HepG2 (cell line): ENCODE measurements at regions not wholly inside any gene's neighbourhood (a gene's known extent, or its start where the extent isn't known, plus 50 kb on each side); places are given as distances from the start of the nearest gene placed in this dataset.

ENCODE experiments used
- ATAC-seq: fragments of 200-7000 bp; cut with Tn5 transposase; 3 replicates; pipeline ENCODE4 v1.9.1; 2020; ENCODE audit warnings: mild to moderate bottlenecking, moderate library complexity
- BruUV-seq: library from RNA; stranded (reverse); fragments of 400-500 nt; replicated peaks from 2 replicates; lab custom pipeline; 2021; lab: Mats Ljungman, UMichigan
- CTCF ChIA-PET: fragments of 300-600 bp; formaldehyde crosslinking; extraction: SDS; loops from one replicate; lab custom pipeline; 2021; ENCODE audit warnings: low total read pairs, inconsistent platforms, low intra/inter-chr PET ratio; lab: Yijun Ruan, JAX
- POLR2A ChIA-PET: fragments of 350-600 bp; sonication (Branson Sonifier 250); formaldehyde crosslinking; loops from one replicate; lab custom pipeline; 2020; ENCODE audit warnings: antibody characterized with exemption, inconsistent platforms; lab: Yijun Ruan, JAX
- DNase-seq: peaks from one replicate; pipeline ENCODE4 v3.0.0-alpha.2; 2015; ENCODE audit warnings: low spot score
- FAIRE-seq: peaks from 3 replicates; lab custom pipeline; 2011; peaks lifted over from hg19 to GRCh38; lab: Jason Lieb, UNC
- H2AFZ ChIP-seq: one replicate; pipeline ENCODE4 v1.6.1; 2011; ENCODE audit warnings: low read length, inconsistent platforms
- H3K27ac ChIP-seq: fragments of 300-600 bp; 3 replicates; pipeline ENCODE4 v1.8.0; 2011; ENCODE audit warnings: mixed run types, mild to moderate bottlenecking, mixed read lengths, low read length, inconsistent platforms; ENCODE audit not compliant: insufficient read depth; ENCODE audit errors: extremely low read length
- H3K27me3 ChIP-seq, 2 experiments: fragments of 200-600 bp in 1 of 2; 2 replicates in 1 of 2; 3 replicates in 1 of 2; pipeline versions ENCODE4 v1.6.0 to v1.8.0; 2011; ENCODE audit warnings: low read length in 2 of 2, mild to moderate bottlenecking in 2 of 2, moderate library complexity in 2 of 2, inconsistent platforms in 1 of 2; ENCODE audit not compliant: insufficient read depth in 2 of 2, control insufficient read depth in 1 of 2
- H3K36me3 ChIP-seq, 2 experiments: fragments of 200-600 bp in 1 of 2; replicated peaks in 1 of 2; 2 replicates in 1 of 2; 3 replicates in 1 of 2; pipeline versions ENCODE4 v1.5.1 to v1.8.0; 2011; ENCODE audit warnings: low read length in 2 of 2, inconsistent platforms in 1 of 2; ENCODE audit not compliant: insufficient read depth in 2 of 2, control insufficient read depth in 1 of 2
- H3K4me1 ChIP-seq: 2 replicates; pipeline ENCODE4 v1.5.1; 2012; ENCODE audit warnings: low read length, inconsistent platforms; ENCODE audit not compliant: insufficient read depth
- H3K4me2 ChIP-seq: 2 replicates; pipeline ENCODE4 v1.6.0; 2011; ENCODE audit warnings: low read depth, low read length, inconsistent platforms
- H3K4me3 ChIP-seq, 3 experiments: fragments of 200-600 bp in 1 of 3; sonication (generic), shearing (Covaris generic) in 1 of 3; replicated peaks in 1 of 3; 2 replicates each; pipeline ENCODE4 v1.5.1; 2011 to 2016; ENCODE audit warnings: low read length in 3 of 3, inconsistent platforms in 2 of 3, low read depth in 2 of 3, mild to moderate bottlenecking in 2 of 3, control low read depth in 1 of 3, mixed read lengths in 1 of 3; ENCODE audit not compliant: insufficient read depth in 1 of 3
- H3K79me2 ChIP-seq: one replicate; pipeline ENCODE4 v1.6.1; 2011; ENCODE audit warnings: low read length, inconsistent platforms; ENCODE audit not compliant: insufficient read depth
- H3K9ac ChIP-seq: 2 replicates; pipeline ENCODE4 v1.6.0; 2011; ENCODE audit warnings: mild to moderate bottlenecking, low read depth, low read length, inconsistent platforms; ENCODE audit not compliant: insufficient read depth
- H3K9me3 ChIP-seq: 2 replicates; pipeline ENCODE4 v1.5.1; 2012; ENCODE audit warnings: mild to moderate bottlenecking, low read length
- H4K20me1 ChIP-seq: 2 replicates; pipeline ENCODE4 v1.6.0; 2011; ENCODE audit warnings: inconsistent platforms, mild to moderate bottlenecking, low read length, moderate library complexity; ENCODE audit not compliant: insufficient read depth
- AHR ChIP-seq: IDR thresholded peaks from 2 replicates; pipeline ENCODE4 v1.6.1; 2018; ENCODE audit warnings: missing genetic modification reagents, missing compliant biosample characterization
- ARNT2 ChIP-seq: sonication (generic); formaldehyde crosslinking; IDR thresholded peaks from 2 replicates; pipeline ENCODE4 v1.8.0; 2022; ENCODE audit warnings: mild to moderate bottlenecking, low read depth, missing genetic modification reagents, moderate library complexity
- HOXA3 ChIP-seq: sonication (generic); formaldehyde crosslinking; IDR thresholded peaks from 2 replicates; pipeline ENCODE4 v1.5.0; 2020; ENCODE audit warnings: missing genetic modification reagents
- PCBP1 ChIP-seq: fragments of 200-400 bp; formaldehyde crosslinking; IDR thresholded peaks from 2 replicates; pipeline ENCODE4 v1.6.1; 2017; ENCODE audit warnings: mild to moderate bottlenecking, low read depth, low read length, borderline replicate concordance
- SALL2 ChIP-seq: sonication (generic); formaldehyde crosslinking; IDR thresholded peaks from 2 replicates; pipeline ENCODE4 v1.8.1; 2023; ENCODE audit warnings: mild to moderate bottlenecking, missing genetic modification reagents, inconsistent platforms
- SRF ChIP-seq: IDR thresholded peaks from 2 replicates; pipeline ENCODE4 v1.6.1; 2011; ENCODE audit warnings: mild to moderate bottlenecking, low read depth, low read length, moderate library complexity
- ZNF138 ChIP-seq: sonication (generic); formaldehyde crosslinking; IDR thresholded peaks from 2 replicates; pipeline ENCODE4 v1.5.0; 2020; ENCODE audit warnings: mild to moderate bottlenecking, low read depth, missing genetic modification reagents
- ZNF260 ChIP-seq: sonication (generic); formaldehyde crosslinking; IDR thresholded peaks from 2 replicates; pipeline ENCODE4 v1.4.0; 2020; ENCODE audit warnings: missing genetic modification reagents, low read depth, mild to moderate bottlenecking, borderline replicate concordance
- ZNF720 ChIP-seq: sonication (generic); formaldehyde crosslinking; IDR thresholded peaks from 2 replicates; pipeline ENCODE4 v1.4.0; 2020; ENCODE audit warnings: missing genetic modification reagents
- ZNF879 ChIP-seq: sonication (generic); formaldehyde crosslinking; IDR thresholded peaks from 2 replicates; pipeline ENCODE4 v1.8.1; 2023; ENCODE audit warnings: missing genetic modification reagents
- in situ Hi-C: cut with HindIII; loops from 2 replicates; pipeline ENCODE4 v1.10.0; 2017; ENCODE audit warnings: low pct_unique_long_range_greater_than_20kb; ENCODE audit not compliant: extremely low pct_ligation_motif_present
- intact Hi-C: fragments of 100-400 bp; cut with micrococcal nuclease; formaldehyde crosslinking; loops from one replicate; pipeline ENCODE4 v1.10.0; 2022; ENCODE audit not compliant: unreplicated experiment
- TF ChIP-seq, protein P1 (sequence below): sonication (generic); formaldehyde crosslinking; IDR thresholded peaks from 2 replicates; pipeline ENCODE4 v1.4.0; 2020; ENCODE audit warnings: missing genetic modification reagents
- TF ChIP-seq, protein P2 (sequence below): sonication (generic); formaldehyde crosslinking; conservative IDR thresholded peaks from 2 replicates; pipeline ENCODE4 v1.8.1; 2023; ENCODE audit warnings: missing genetic modification reagents

DNA sequence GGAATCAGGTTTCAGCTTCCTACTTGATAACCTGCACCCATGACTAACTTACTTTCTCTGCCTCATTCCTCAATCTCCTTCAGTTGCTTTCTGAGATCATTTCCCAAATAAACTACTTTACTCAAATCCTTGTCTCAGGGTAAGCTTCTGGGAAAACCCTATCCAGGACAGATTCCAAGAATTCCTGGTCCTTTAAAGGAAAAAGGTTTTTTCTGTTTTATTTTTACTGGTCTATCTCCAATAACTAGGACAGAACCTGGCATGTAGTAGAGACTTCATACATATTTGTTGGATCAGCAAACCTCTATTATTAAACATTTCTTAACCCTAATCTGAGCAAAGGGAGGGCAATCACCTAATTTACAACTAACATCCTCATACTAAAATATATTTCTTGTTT lies 910.5 kb upstream of the CHORDC1 start:
- DNase-seq (no peak), ATAC-seq (no peak), FAIRE-seq (no peak)
- in situ Hi-C loops, result no loop called here
- H3K79me2 ChIP-seq, result no peaks in the 10 kb centered on the region
- no peak overlapping the region for H3K4me3 ChIP-seq
- H2AFZ ChIP-seq, result no peak overlapping the region
- H3K36me3 ChIP-seq, result no peaks in the 10 kb centered on the region
- no peak for TF ChIP-seq ZNF260
- no peak for TF ChIP-seq ZNF138 (CRISPR knock-in tag)
- no peak for TF ChIP-seq ZNF720 (CRISPR knock-in tag)
- TF ChIP-seq ZNF879 (CRISPR knock-in tag), result no peak
- TF ChIP-seq SRF, result no peak
- TF ChIP-seq, protein P1, sequence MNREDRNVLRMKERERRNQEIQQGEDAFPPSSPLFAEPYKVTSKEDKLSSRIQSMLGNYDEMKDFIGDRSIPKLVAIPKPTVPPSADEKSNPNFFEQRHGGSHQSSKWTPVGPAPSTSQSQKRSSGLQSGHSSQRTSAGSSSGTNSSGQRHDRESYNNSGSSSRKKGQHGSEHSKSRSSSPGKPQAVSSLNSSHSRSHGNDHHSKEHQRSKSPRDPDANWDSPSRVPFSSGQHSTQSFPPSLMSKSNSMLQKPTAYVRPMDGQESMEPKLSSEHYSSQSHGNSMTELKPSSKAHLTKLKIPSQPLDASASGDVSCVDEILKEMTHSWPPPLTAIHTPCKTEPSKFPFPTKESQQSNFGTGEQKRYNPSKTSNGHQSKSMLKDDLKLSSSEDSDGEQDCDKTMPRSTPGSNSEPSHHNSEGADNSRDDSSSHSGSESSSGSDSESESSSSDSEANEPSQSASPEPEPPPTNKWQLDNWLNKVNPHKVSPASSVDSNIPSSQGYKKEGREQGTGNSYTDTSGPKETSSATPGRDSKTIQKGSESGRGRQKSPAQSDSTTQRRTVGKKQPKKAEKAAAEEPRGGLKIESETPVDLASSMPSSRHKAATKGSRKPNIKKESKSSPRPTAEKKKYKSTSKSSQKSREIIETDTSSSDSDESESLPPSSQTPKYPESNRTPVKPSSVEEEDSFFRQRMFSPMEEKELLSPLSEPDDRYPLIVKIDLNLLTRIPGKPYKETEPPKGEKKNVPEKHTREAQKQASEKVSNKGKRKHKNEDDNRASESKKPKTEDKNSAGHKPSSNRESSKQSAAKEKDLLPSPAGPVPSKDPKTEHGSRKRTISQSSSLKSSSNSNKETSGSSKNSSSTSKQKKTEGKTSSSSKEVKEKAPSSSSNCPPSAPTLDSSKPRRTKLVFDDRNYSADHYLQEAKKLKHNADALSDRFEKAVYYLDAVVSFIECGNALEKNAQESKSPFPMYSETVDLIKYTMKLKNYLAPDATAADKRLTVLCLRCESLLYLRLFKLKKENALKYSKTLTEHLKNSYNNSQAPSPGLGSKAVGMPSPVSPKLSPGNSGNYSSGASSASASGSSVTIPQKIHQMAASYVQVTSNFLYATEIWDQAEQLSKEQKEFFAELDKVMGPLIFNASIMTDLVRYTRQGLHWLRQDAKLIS (CRISPR knock-in tag), result no peak
- no peak for TF ChIP-seq AHR (CRISPR knock-in tag)
- no peak for TF ChIP-seq PCBP1
- TF ChIP-seq HOXA3, result no peak
- TF ChIP-seq ARNT2 (CRISPR knock-in tag), result no peak
- no peak for TF ChIP-seq SALL2 (CRISPR knock-in tag)
- TF ChIP-seq, protein P2, sequence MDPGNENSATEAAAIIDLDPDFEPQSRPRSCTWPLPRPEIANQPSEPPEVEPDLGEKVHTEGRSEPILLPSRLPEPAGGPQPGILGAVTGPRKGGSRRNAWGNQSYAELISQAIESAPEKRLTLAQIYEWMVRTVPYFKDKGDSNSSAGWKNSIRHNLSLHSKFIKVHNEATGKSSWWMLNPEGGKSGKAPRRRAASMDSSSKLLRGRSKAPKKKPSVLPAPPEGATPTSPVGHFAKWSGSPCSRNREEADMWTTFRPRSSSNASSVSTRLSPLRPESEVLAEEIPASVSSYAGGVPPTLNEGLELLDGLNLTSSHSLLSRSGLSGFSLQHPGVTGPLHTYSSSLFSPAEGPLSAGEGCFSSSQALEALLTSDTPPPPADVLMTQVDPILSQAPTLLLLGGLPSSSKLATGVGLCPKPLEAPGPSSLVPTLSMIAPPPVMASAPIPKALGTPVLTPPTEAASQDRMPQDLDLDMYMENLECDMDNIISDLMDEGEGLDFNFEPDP (CRISPR knock-in tag), result no peak
- ChIA-PET POLR2A (no interaction called here), CTCF (no interaction called here)
- no peaks in the 10 kb centered on the region for H3K4me1 ChIP-seq
- BruUV-seq, result no TSS peak
- intact Hi-C loops, result no loop called here
- H4K20me1 ChIP-seq, result no peaks in the 10 kb centered on the region
- H3K4me2 ChIP-seq, result no peak overlapping the region
- no peaks in the 10 kb centered on the region for H3K27me3 ChIP-seq
- no peaks in the 10 kb centered on the region for H3K9me3 ChIP-seq
- no peak overlapping the region for H3K27ac ChIP-seq
- H3K9ac ChIP-seq, result no peak overlapping the region
